Sigmoid colon (tissue), 6 donors: ENCODE measurements at regions not wholly inside any gene's neighbourhood (a gene's known extent, or its start where the extent isn't known, plus 50 kb on each side); places are given as distances from the start of the nearest gene placed in this dataset.

Experiments
- DNase-seq: peaks from one replicate; pipeline ENCODE4 v3.0.0-alpha.2; 2019
- H3K27ac ChIP-seq, 4 donors: fragments of 200-600 bp; sonication (generic); one replicate each; pipeline ENCODE4 v1.5.1; 2016 to 2019; ENCODE audit warnings: mild to moderate bottlenecking in 1 of 4
- H3K27me3 ChIP-seq, 3 donors: fragments of 200-600 bp; sonication (generic); one replicate each; pipeline ENCODE4 v1.5.1; 2019; ENCODE audit warnings: mild to moderate bottlenecking in 1 of 3
- H3K36me3 ChIP-seq, 4 donors: fragments of 200-600 bp; sonication (generic); one replicate each; pipeline ENCODE4 v1.5.1; 2016 to 2019
- H3K4me1 ChIP-seq, 4 donors: fragments of 200-600 bp; sonication (generic); one replicate each; pipeline ENCODE4 v1.5.1; 2017 to 2019
- H3K4me3 ChIP-seq, 4 donors: fragments of 200-600 bp; sonication (generic); one replicate each; pipeline ENCODE4 v1.5.1; 2017 to 2019; ENCODE audit warnings: mild to moderate bottlenecking in 2 of 4, moderate library complexity in 1 of 4
- H3K9me3 ChIP-seq, 4 donors: fragments of 200-600 bp in 3 of 4; sonication (generic) in 3 of 4; one replicate each; pipeline versions ENCODE4 v1.5.1 to v1.6.1; 2013 to 2019
- EP300 ChIP-seq, 4 donors: sonication (generic); formaldehyde crosslinking; IDR thresholded peaks; one replicate each; pipeline ENCODE4 v1.6.1; 2017; ENCODE audit warnings: antibody characterized with exemption in 4 of 4
- POLR2A ChIP-seq, 2 donors: fragments of 450-650 bp; IDR thresholded peaks; one replicate each; pipeline ENCODE4 v1.6.1; 2016; ENCODE audit warnings: antibody characterized with exemption in 2 of 2, mild to moderate bottlenecking in 2 of 2, moderate library complexity in 2 of 2
- POLR2AphosphoS5 ChIP-seq, 4 donors: sonication (generic); formaldehyde crosslinking; IDR thresholded peaks; one replicate each; pipeline ENCODE4 v1.6.1; 2017; ENCODE audit warnings: antibody characterized with exemption in 4 of 4
- WGBS, 2 donors: extraction: QIAGEN DNeasy Blood & Tissue Kit; methylation state at CpG; one replicate each; pipeline ENCODE4 v1.1.7; 2013; 5-methylcytosine and 5-hydroxymethylcytosine counted together
- intact Hi-C: fragments of 100-400 bp; cut with DNase I; formaldehyde crosslinking; loops from one replicate; pipeline ENCODE4 v1.15.1; 2023
- TF ChIP-seq, protein P1 (sequence below), 4 experiments: fragments of 450-650 bp in 3 of 4; fragments of 200-600 bp in 1 of 4; IDR thresholded peaks; one replicate each; pipeline ENCODE4 v1.5.1; 2016 to 2019; ENCODE audit warnings: antibody characterized with exemption in 4 of 4, mild to moderate bottlenecking in 3 of 4, moderate library complexity in 2 of 4
- donor health status: healthy with polysubstance abuse.
- donor health status: healthy.

DNA sequence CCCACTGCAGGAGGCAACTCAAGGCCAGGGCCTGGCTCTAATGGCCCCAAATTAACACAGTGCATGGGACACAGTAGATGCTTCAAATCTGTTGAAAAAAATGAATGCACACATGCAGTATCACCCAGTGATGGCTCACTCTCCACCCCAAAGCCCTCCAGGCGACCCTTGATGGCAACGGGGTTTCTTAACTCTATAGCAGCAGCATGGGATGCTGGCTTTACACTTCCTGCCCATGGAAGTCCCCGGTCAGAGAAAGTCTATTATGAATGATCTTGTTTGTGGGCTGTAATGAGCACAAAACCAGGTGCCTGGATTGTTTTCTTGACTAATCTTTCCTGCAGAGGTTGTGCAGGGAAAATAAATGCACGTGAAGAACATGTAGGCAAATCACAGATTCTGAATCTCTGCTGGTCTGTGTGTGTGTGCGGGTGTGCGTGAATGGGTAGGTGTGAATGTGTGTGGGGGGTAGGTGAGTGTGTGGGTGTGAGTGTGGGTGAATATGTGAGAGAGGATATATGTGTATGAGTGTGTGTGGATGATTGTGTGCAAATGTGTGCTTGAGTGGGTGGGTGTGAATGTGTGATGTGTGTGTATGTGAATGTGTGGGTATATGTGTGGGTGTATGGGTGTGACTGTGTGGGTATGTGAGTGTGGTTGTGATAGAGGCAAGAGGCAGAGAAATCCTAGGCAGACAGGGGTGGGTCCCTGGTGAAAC is 60.1 kb upstream of the MLN start:
- Histone ChIP-seq H3K27ac (no peak overlapping the region), H3K36me3 (no peaks in the 10 kb centered on the region), H3K27me3 (no peaks in the 10 kb centered on the region), H3K4me1 (peaks cover 0 to 9% (median 0%) of the 10 kb centered on the region in 4 donors), H3K4me3 (no peak overlapping the region), H3K9me3 (no peaks in the 10 kb centered on the region)
- 81 to 86% methylated on average over 6 of the region's 6 CpGs for WGBS, 2 donors
- TF ChIP-seq, protein P1, sequence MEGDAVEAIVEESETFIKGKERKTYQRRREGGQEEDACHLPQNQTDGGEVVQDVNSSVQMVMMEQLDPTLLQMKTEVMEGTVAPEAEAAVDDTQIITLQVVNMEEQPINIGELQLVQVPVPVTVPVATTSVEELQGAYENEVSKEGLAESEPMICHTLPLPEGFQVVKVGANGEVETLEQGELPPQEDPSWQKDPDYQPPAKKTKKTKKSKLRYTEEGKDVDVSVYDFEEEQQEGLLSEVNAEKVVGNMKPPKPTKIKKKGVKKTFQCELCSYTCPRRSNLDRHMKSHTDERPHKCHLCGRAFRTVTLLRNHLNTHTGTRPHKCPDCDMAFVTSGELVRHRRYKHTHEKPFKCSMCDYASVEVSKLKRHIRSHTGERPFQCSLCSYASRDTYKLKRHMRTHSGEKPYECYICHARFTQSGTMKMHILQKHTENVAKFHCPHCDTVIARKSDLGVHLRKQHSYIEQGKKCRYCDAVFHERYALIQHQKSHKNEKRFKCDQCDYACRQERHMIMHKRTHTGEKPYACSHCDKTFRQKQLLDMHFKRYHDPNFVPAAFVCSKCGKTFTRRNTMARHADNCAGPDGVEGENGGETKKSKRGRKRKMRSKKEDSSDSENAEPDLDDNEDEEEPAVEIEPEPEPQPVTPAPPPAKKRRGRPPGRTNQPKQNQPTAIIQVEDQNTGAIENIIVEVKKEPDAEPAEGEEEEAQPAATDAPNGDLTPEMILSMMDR (IDR thresholded peaks at IDR 0.05), result no peak
- TF ChIP-seq POLR2A (IDR thresholded peaks at IDR 0.05), result no peak
- no peak for TF ChIP-seq EP300 (IDR thresholded peaks at IDR 0.05)
- no peak for TF ChIP-seq POLR2AphosphoS5 (IDR thresholded peaks at IDR 0.05)
- no peak for DNase-seq
- intact Hi-C loops, result no loop called here

DNA sequence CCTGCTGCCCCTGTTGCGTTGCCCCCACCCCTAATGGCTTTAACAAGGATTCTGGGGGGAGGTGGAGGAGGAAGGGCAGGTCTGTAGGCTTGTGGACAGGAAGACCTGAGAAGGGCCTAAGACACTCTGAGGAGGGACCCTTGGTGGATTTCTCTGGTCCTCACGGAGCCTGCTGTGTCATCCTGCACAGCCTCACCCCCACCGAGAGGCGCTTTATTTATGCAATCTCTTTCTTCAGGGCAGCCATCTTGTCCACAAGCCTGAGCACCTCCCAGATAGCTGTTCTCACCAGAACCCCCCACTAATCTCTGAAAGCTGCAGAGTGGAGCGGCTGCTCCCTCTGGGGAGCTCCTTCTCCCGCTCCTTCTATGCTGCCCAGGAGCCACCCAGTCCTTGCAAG is 59.3 kb upstream of the MLN start:
- WGBS, 2 donors, result 94 to 98% methylated on average over 6 of the region's 6 CpGs

DNA sequence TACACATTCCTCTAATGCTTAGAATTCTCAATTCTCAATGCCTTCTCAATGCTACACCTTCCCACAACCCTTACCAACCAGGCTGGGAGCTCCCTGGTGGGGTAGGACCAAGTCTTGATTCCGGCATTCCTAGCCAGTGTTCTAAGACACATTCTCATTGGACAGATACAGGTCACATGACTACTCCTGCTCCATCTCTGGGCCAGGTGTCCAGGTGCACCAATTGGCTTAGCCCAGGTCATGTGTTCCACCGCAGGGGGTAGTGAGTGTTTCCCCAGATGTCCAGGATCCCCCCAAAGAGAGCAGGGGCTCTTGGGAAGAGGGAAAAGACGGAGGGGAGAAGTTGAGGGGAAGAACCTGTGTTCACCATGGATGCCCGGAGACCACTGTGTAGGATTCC is 58.7 kb upstream of the MLN start:
- H3K36me3 ChIP-seq, result no peaks in the 10 kb centered on the region
- H3K27me3 ChIP-seq, result no peaks in the 10 kb centered on the region
- H3K4me1 ChIP-seq, result no peaks in the 10 kb centered on the region
- intact Hi-C loops, result no loop called here
- no peak for DNase-seq
- H3K9me3 ChIP-seq, result no peaks in the 10 kb centered on the region
- no peak overlapping the region for H3K4me3 ChIP-seq
- WGBS, 2 donors, result 78 to 97% methylated on average over 4 of the region's 4 CpGs
- H3K27ac ChIP-seq, result no peak overlapping the region
- TF ChIP-seq POLR2AphosphoS5 (IDR thresholded peaks at IDR 0.05) (no peak), EP300 (IDR thresholded peaks at IDR 0.05) (no peak), POLR2A (IDR thresholded peaks at IDR 0.05) (no peak)
- TF ChIP-seq, protein P1 (IDR thresholded peaks at IDR 0.05), result no peak

More for the DNA sequence above, 59.3 kb upstream of the MLN start:
- H3K27me3 ChIP-seq, result no peaks in the 10 kb centered on the region
- H3K9me3 ChIP-seq, result no peaks in the 10 kb centered on the region
- no peaks in the 10 kb centered on the region for H3K36me3 ChIP-seq
- no peak overlapping the region for H3K27ac ChIP-seq
- H3K4me1 ChIP-seq, result peaks cover 0 to 4% (median 0%) of the 10 kb centered on the region in 4 donors
- TF ChIP-seq, protein P1 (IDR thresholded peaks at IDR 0.05), result no peak
- TF ChIP-seq POLR2AphosphoS5 (IDR thresholded peaks at IDR 0.05) (no peak), EP300 (IDR thresholded peaks at IDR 0.05) (no peak), POLR2A (IDR thresholded peaks at IDR 0.05) (no peak)
- DNase-seq, result no peak
- H3K4me3 ChIP-seq, result no peak overlapping the region
- intact Hi-C loops, result no loop called here

GRCh38 chr6:33861722-33862121 is 57.9 kb upstream of the MLN start:
- TF ChIP-seq POLR2AphosphoS5 (IDR thresholded peaks at IDR 0.05), result no peak
- TF ChIP-seq POLR2A (IDR thresholded peaks at IDR 0.05), result no peak
- Histone ChIP-seq H3K4me3 (no peak overlapping the region), H3K4me1 (no peaks in the 10 kb centered on the region), H3K36me3 (no peaks in the 10 kb centered on the region), H3K9me3 (no peaks in the 10 kb centered on the region), H3K27me3 (no peaks in the 10 kb centered on the region), H3K27ac (no peak overlapping the region)
- intact Hi-C loops, result no loop called here
- 84 to 87% methylated on average over 2 of the region's 2 CpGs for WGBS, 2 donors
- DNase-seq, result no peak

- Histone ChIP-seq H3K27me3 (peaks cover 0 to 3% (median 0%) of the 10 kb centered on the region in 3 donors), H3K4me1 (no peaks in the 10 kb centered on the region), H3K36me3 (no peaks in the 10 kb centered on the region), H3K27ac (no peak overlapping the region), H3K9me3 (no peaks in the 10 kb centered on the region), H3K4me3 (no peak overlapping the region)
- intact Hi-C loops, result no loop called here
- WGBS, 2 donors, result 17% methylated on average over 7 of the region's 7 CpGs
- TF ChIP-seq, protein P1 (IDR thresholded peaks at IDR 0.05), result no peak
- TF ChIP-seq POLR2A (IDR thresholded peaks at IDR 0.05) (no peak), EP300 (IDR thresholded peaks at IDR 0.05) (no peak), POLR2AphosphoS5 (IDR thresholded peaks at IDR 0.05) (no peak)
- DNase-seq, result no peak
Measured at GRCh38 chr6:33860706-33861474, 57.1 kb upstream of the MLN start.
